ENCODE measurements at regions not wholly inside any gene's neighbourhood (a gene's known extent, or its start where the extent isn't known, plus 50 kb on each side); places are given as distances from the start of the nearest gene placed in this dataset.
A peak's percentile ranks its signal among the peaks of the same experiment; 100 is the strongest.
"Not testable (repeated sequence)": the region's sequence is repeated elsewhere in the genome, so short reads cannot be mapped to it uniquely, and the experiment has no call there.

GRCh38 chr13:59024434-59024833 lies 1139.3 kb downstream of the DIAPH3 start:
- Histone ChIP-seq H2AFZ (ENCODE audit: low read length, unreplicated experiment) (no peak overlapping the region), H3K4me3 (ENCODE audit: low read depth, low read length) (no peak overlapping the region), H3K4me1 (ENCODE audit: control insufficient read depth, insufficient read depth, low read length, unreplicated experiment) (no peaks in the 10 kb centered on the region), H3K27me3 (ENCODE audit: insufficient read depth, low read length) (no peaks in the 10 kb centered on the region), H3K36me3 (ENCODE audit: insufficient read depth, low read length) (no peaks in the 10 kb centered on the region), H3K79me2 (ENCODE audit: control insufficient read depth, insufficient read depth, low read length, unreplicated experiment) (no peaks in the 10 kb centered on the region), H3K27ac (ENCODE audit: low read depth, low read length) (no peak overlapping the region)

- Histone ChIP-seq H3K4me1 (ENCODE audit: control insufficient read depth, insufficient read depth, low read length, unreplicated experiment) (no peaks in the 10 kb centered on the region), H3K4me3 (ENCODE audit: low read depth, low read length) (no peak overlapping the region), H3K27me3 (ENCODE audit: insufficient read depth, low read length) (no peaks in the 10 kb centered on the region), H3K36me3 (ENCODE audit: insufficient read depth, low read length) (no peaks in the 10 kb centered on the region), H3K79me2 (ENCODE audit: control insufficient read depth, insufficient read depth, low read length, unreplicated experiment) (no peaks in the 10 kb centered on the region), H3K27ac (ENCODE audit: low read depth, low read length) (no peak overlapping the region), H2AFZ (ENCODE audit: low read length, unreplicated experiment) (no peak overlapping the region)
Observed at GRCh38 chr13:59034198-59034597, 1129.5 kb downstream of the DIAPH3 start.

GRCh38 chr13:59038824-59039223 lies 1124.9 kb downstream of the DIAPH3 start:
- H3K27ac ChIP-seq (ENCODE audit: low read depth, low read length) = no peak overlapping the region
- H3K27me3 ChIP-seq (ENCODE audit: insufficient read depth, low read length) = no peaks in the 10 kb centered on the region
- no peak overlapping the region for H2AFZ ChIP-seq (ENCODE audit: low read length, unreplicated experiment)

GRCh38 chr13:59043016-59043415 lies 1120.7 kb downstream of the DIAPH3 start:
- H3K36me3 ChIP-seq (ENCODE audit: insufficient read depth, low read length) = no peaks in the 10 kb centered on the region
- H3K27me3 ChIP-seq (ENCODE audit: insufficient read depth, low read length) = no peaks in the 10 kb centered on the region
- H3K4me3 ChIP-seq (ENCODE audit: low read depth, low read length) = no peak overlapping the region
- H3K79me2 ChIP-seq (ENCODE audit: control insufficient read depth, insufficient read depth, low read length, unreplicated experiment) = no peaks in the 10 kb centered on the region
- no peak overlapping the region for H2AFZ ChIP-seq (ENCODE audit: low read length, unreplicated experiment)
- H3K4me1 ChIP-seq (ENCODE audit: control insufficient read depth, insufficient read depth, low read length, unreplicated experiment) = no peaks in the 10 kb centered on the region
- H3K27ac ChIP-seq (ENCODE audit: low read depth, low read length) = no peak overlapping the region

More at GRCh38 chr13:59038824-59039223, 1124.9 kb downstream of the DIAPH3 start:
- Histone ChIP-seq H3K4me1 (ENCODE audit: control insufficient read depth, insufficient read depth, low read length, unreplicated experiment) (no peaks in the 10 kb centered on the region), H3K36me3 (ENCODE audit: insufficient read depth, low read length) (no peaks in the 10 kb centered on the region), H3K4me3 (ENCODE audit: low read depth, low read length) (no peak overlapping the region), H3K79me2 (ENCODE audit: control insufficient read depth, insufficient read depth, low read length, unreplicated experiment) (no peaks in the 10 kb centered on the region)

GRCh38 chr13:59047546-59047945 lies 1116.2 kb downstream of the DIAPH3 start:
- H3K79me2 ChIP-seq (ENCODE audit: control insufficient read depth, insufficient read depth, low read length, unreplicated experiment) = no peaks in the 10 kb centered on the region
- H3K4me1 ChIP-seq (ENCODE audit: control insufficient read depth, insufficient read depth, low read length, unreplicated experiment) = no peaks in the 10 kb centered on the region
- peaks cover 9% of the 10 kb centered on the region; the same call in 1 of the 2 replicates for H3K27me3 ChIP-seq (ENCODE audit: insufficient read depth, low read length)
- no peaks in the 10 kb centered on the region for H3K36me3 ChIP-seq (ENCODE audit: insufficient read depth, low read length)
- no peak overlapping the region for H3K4me3 ChIP-seq (ENCODE audit: low read depth, low read length)
- no peak overlapping the region for H3K27ac ChIP-seq (ENCODE audit: low read depth, low read length)
- H2AFZ ChIP-seq (ENCODE audit: low read length, unreplicated experiment) = no peak overlapping the region

- H3K4me3 ChIP-seq (ENCODE audit: low read depth, low read length) = no peak overlapping the region
Observed at GRCh38 chr13:59061621-59062020, 1102.1 kb downstream of the DIAPH3 start.

GRCh38 chr13:59064042-59064441 lies 1099.7 kb downstream of the DIAPH3 start:
- H2AFZ ChIP-seq (ENCODE audit: low read length, unreplicated experiment) = no peak overlapping the region
- H3K4me1 ChIP-seq (ENCODE audit: control insufficient read depth, insufficient read depth, low read length, unreplicated experiment) = no peaks in the 10 kb centered on the region
- H3K27me3 ChIP-seq (ENCODE audit: insufficient read depth, low read length) = no peaks in the 10 kb centered on the region
- no peak overlapping the region for H3K4me3 ChIP-seq (ENCODE audit: low read depth, low read length)
- H3K27ac ChIP-seq (ENCODE audit: low read depth, low read length) = no peak overlapping the region
- H3K36me3 ChIP-seq (ENCODE audit: insufficient read depth, low read length) = no peaks in the 10 kb centered on the region
- no peaks in the 10 kb centered on the region for H3K79me2 ChIP-seq (ENCODE audit: control insufficient read depth, insufficient read depth, low read length, unreplicated experiment)

More at GRCh38 chr13:59061621-59062020, 1102.1 kb downstream of the DIAPH3 start:
- Histone ChIP-seq H3K27ac (ENCODE audit: low read depth, low read length) (no peak overlapping the region), H3K4me1 (ENCODE audit: control insufficient read depth, insufficient read depth, low read length, unreplicated experiment) (no peaks in the 10 kb centered on the region), H3K79me2 (ENCODE audit: control insufficient read depth, insufficient read depth, low read length, unreplicated experiment) (no peaks in the 10 kb centered on the region), H2AFZ (ENCODE audit: low read length, unreplicated experiment) (no peak overlapping the region), H3K36me3 (ENCODE audit: insufficient read depth, low read length) (no peaks in the 10 kb centered on the region), H3K27me3 (ENCODE audit: insufficient read depth, low read length) (no peaks in the 10 kb centered on the region)

GRCh38 chr13:59076386-59076785 lies 1087.3 kb downstream of the DIAPH3 start:
- not testable (repeated sequence) for H2AFZ ChIP-seq (ENCODE audit: low read length, unreplicated experiment); H3K27me3 ChIP-seq (ENCODE audit: insufficient read depth, low read length); H3K36me3 ChIP-seq (ENCODE audit: insufficient read depth, low read length); H3K79me2 ChIP-seq (ENCODE audit: control insufficient read depth, insufficient read depth, low read length, unreplicated experiment); H3K4me1 ChIP-seq (ENCODE audit: control insufficient read depth, insufficient read depth, low read length, unreplicated experiment); H3K27ac ChIP-seq (ENCODE audit: low read depth, low read length); H3K4me3 ChIP-seq (ENCODE audit: low read depth, low read length)

- Histone ChIP-seq H3K36me3 (ENCODE audit: insufficient read depth, low read length) (0 out of 2 replicates have a peak, but pooled peaks cover 4% of the 10 kb centered on the region), H3K4me3 (ENCODE audit: low read depth, low read length) (no peak overlapping the region), H3K27ac (ENCODE audit: low read depth, low read length) (peak overlapping the region; percentile 62; the same call in 1 of the 2 replicates), H3K4me1 (ENCODE audit: control insufficient read depth, insufficient read depth, low read length, unreplicated experiment) (peaks cover 21% of the 10 kb centered on the region), H3K27me3 (ENCODE audit: insufficient read depth, low read length) (no peaks in the 10 kb centered on the region), H2AFZ (ENCODE audit: low read length, unreplicated experiment) (no peak overlapping the region), H3K79me2 (ENCODE audit: control insufficient read depth, insufficient read depth, low read length, unreplicated experiment) (no peaks in the 10 kb centered on the region)
Observed at GRCh38 chr13:59086147-59086546, 1077.6 kb downstream of the DIAPH3 start.

- Histone ChIP-seq H3K4me1 (ENCODE audit: control insufficient read depth, insufficient read depth, low read length, unreplicated experiment) (peaks cover 21% of the 10 kb centered on the region), H3K27me3 (ENCODE audit: insufficient read depth, low read length) (no peaks in the 10 kb centered on the region), H3K36me3 (ENCODE audit: insufficient read depth, low read length) (0 out of 2 replicates have a peak, but pooled peaks cover 4% of the 10 kb centered on the region), H3K27ac (ENCODE audit: low read depth, low read length) (peak overlapping the region; percentile 62), H2AFZ (ENCODE audit: low read length, unreplicated experiment) (no peak overlapping the region), H3K4me3 (ENCODE audit: low read depth, low read length) (peak overlapping the region; percentile 23; the same call in 1 of the 2 replicates), H3K79me2 (ENCODE audit: control insufficient read depth, insufficient read depth, low read length, unreplicated experiment) (no peaks in the 10 kb centered on the region)
Observed at GRCh38 chr13:59088716-59089115, 1075.0 kb downstream of the DIAPH3 start.

GRCh38 chr13:59094181-59094580 lies 1069.5 kb downstream of the DIAPH3 start:
- Histone ChIP-seq H3K4me1 (ENCODE audit: control insufficient read depth, insufficient read depth, low read length, unreplicated experiment) (peaks cover 3% of the 10 kb centered on the region), H3K27me3 (ENCODE audit: insufficient read depth, low read length) (no peaks in the 10 kb centered on the region), H3K79me2 (ENCODE audit: control insufficient read depth, insufficient read depth, low read length, unreplicated experiment) (no peaks in the 10 kb centered on the region), H3K4me3 (ENCODE audit: low read depth, low read length) (no peak overlapping the region), H3K27ac (ENCODE audit: low read depth, low read length) (no peak overlapping the region), H2AFZ (ENCODE audit: low read length, unreplicated experiment) (no peak overlapping the region), H3K36me3 (ENCODE audit: insufficient read depth, low read length) (no peaks in the 10 kb centered on the region)
